ENCODE measurements at regions not wholly inside any gene's neighbourhood (a gene's known extent, or its start where the extent isn't known, plus 50 kb on each side); places are given as distances from the start of the nearest gene placed in this dataset.
A peak's percentile ranks its signal among the peaks of the same experiment; 100 is the strongest.

- TF ChIP-seq HBP1 (CRISPR knock-in tag; IDR thresholded peaks at IDR 0.05): no peak
- TF ChIP-seq ZNF764 (CRISPR knock-in tag; IDR thresholded peaks at IDR 0.05; ENCODE audit: low read depth): no peak
- no peak for TF ChIP-seq ZNF324 (CRISPR knock-in tag; IDR thresholded peaks at IDR 0.05)
- TF ChIP-seq FOXA1 (IDR thresholded peaks at IDR 0.05; ENCODE audit: borderline replicate concordance): no peak
Observed at GRCh38 chr18:4808891-4809290, 353.8 kb upstream of the DLGAP1 start (continued).

- no peak for ATAC-seq
- Histone ChIP-seq H3K27me3 (ENCODE audit: control insufficient read depth in 2 of 2, insufficient read depth in 2 of 2, low read length in 2 of 2) (no peaks in the 10 kb centered on the region), H3K9me3 (replicated peaks; ENCODE audit: control insufficient read depth, insufficient read depth, low read depth, low read length) (no peaks in the 10 kb centered on the region; the same call in 1 of the 2 replicates), H3K9me1 (ENCODE audit: control insufficient read depth, insufficient read depth, low read length) (no peaks in the 10 kb centered on the region), H2AFZ (ENCODE audit: low read depth, low read length) (no peak overlapping the region), H4K20me1 (replicated peaks; ENCODE audit: control insufficient read depth, insufficient read depth, low read length) (no peaks in the 10 kb centered on the region), H3K36me3 (ENCODE audit: control insufficient read depth, insufficient read depth, low read length) (no peaks in the 10 kb centered on the region), H3K4me1 (replicated peaks in 1 of 2; ENCODE audit: control insufficient read depth in 2 of 2, insufficient read depth in 2 of 2, low read length in 2 of 2) (no peaks in the 10 kb centered on the region), H3K4me3 (no peak overlapping the region), H3K27ac (ENCODE audit: extremely low read depth, low read depth, low read length) (no peak overlapping the region), H3K4me2 (ENCODE audit: insufficient read depth, low read length) (no peak overlapping the region), H3K9ac (ENCODE audit: insufficient read depth in 1 of 2, low read depth in 2 of 2, low read length in 2 of 2) (no peak overlapping the region), H3K79me2 (ENCODE audit: control insufficient read depth, insufficient read depth, low read length) (no peaks in the 10 kb centered on the region)
- FAIRE-seq: no peak
- ChIA-PET POLR2A (interaction anchor here (0.6 kb wide), 1 partner anchor 17 kb away, joined by 5 read pairs; no protein-coding TSS in a partner anchor), CTCF (ENCODE audit: low intra/inter-chr PET ratio) (no interaction called here)
- no peak for DNase-seq (ENCODE audit: extremely low read depth in 1 of 4, low spot score in 3 of 4)
- under 1% methylated on average over 18 of the region's 18 CpGs for WGBS (ENCODE audit: insufficient coverage, low coverage, missing lambda C conversion rate)
- BruUV-seq (replicated peaks): no TSS peak
- peak; percentile 22; the same call in 1 of the 2 replicates for TF ChIP-seq MAFF (IDR thresholded peaks at IDR 0.05; ENCODE audit: low read length)
- TF ChIP-seq ZNF668 (CRISPR knock-in tag; IDR thresholded peaks at IDR 0.05): no peak
- TF ChIP-seq KLF16 (IDR thresholded peaks at IDR 0.05): no peak
- no peak for TF ChIP-seq SMARCA4 (IDR thresholded peaks at IDR 0.05)
- TF ChIP-seq C11orf30 (IDR thresholded peaks at IDR 0.05; ENCODE audit: low read depth): no peak
- no peak for TF ChIP-seq ZNF174 (CRISPR knock-in tag; IDR thresholded peaks at IDR 0.05)
- intact Hi-C loops (cut with micrococcal nuclease) (no loop called here), in situ Hi-C loops (cut with MboI) (no loop called here)
Observed at GRCh38 chr18:4807604-4808293, 352.6 kb upstream of the DLGAP1 start.
